Adrenal gland (tissue), 9 donors: ENCODE measurements at regions not wholly inside any gene's neighbourhood (a gene's known extent, or its start where the extent isn't known, plus 50 kb on each side); places are given as distances from the start of the nearest gene placed in this dataset.

ENCODE experiments used
- DNase-seq, 7 donors: peaks; one replicate each; pipeline ENCODE4 v3.0.0-alpha.2; 2019 to 2020
- H3K27ac ChIP-seq, 5 donors: fragments of 200-600 bp; sonication (generic) in 4 of 5; 1 replicate in 3 of 5; 2 replicates in 2 of 5; pipeline versions ENCODE4 v1.5.1 to v1.8.0; 2016 to 2020; ENCODE audit warnings: mild to moderate bottlenecking in 1 of 5
- H3K27me3 ChIP-seq: fragments of 200-600 bp; 2 replicates; pipeline ENCODE4 v1.8.0; 2021
- H3K36me3 ChIP-seq, 2 donors: fragments of 200-600 bp; replicated peaks in 1 of 2; 1 replicate in 1 of 2; 2 replicates in 1 of 2; pipeline versions ENCODE4 v1.5.1 to v1.8.0; 2018 to 2022
- H3K4me1 ChIP-seq, 2 donors: fragments of 200-600 bp; replicated peaks in 1 of 2; 1 replicate in 1 of 2; 2 replicates in 1 of 2; pipeline versions ENCODE4 v1.5.1 to v1.8.0; 2018 to 2021
- H3K4me3 ChIP-seq, 4 donors: fragments of 200-600 bp; sonication (generic) in 3 of 4; one replicate each; pipeline ENCODE4 v1.5.1; 2016 to 2018
- H3K9me3 ChIP-seq, 3 donors: fragments of 200-600 bp; sonication (generic) in 1 of 3; replicated peaks in 1 of 3; 1 replicate in 2 of 3; 2 replicates in 1 of 3; pipeline versions ENCODE4 v1.5.1 to v1.8.0; 2016 to 2021
- POLR2A ChIP-seq, 2 donors: fragments of 450-650 bp; IDR thresholded peaks; one replicate each; pipeline ENCODE4 v1.6.1; 2017; ENCODE audit warnings: antibody characterized with exemption in 2 of 2, mild to moderate bottlenecking in 2 of 2, moderate library complexity in 1 of 2
- WGBS, 4 donors: extraction: QIAGEN DNeasy Blood & Tissue Kit in 2 of 4; methylation state at CpG; one replicate each; pipeline versions ENCODE4 v1.1.5 to v1.1.7; 2013 to 2017; 5-methylcytosine and 5-hydroxymethylcytosine counted together
- intact Hi-C, 2 donors: fragments of 100-400 bp; cut with DNase I; formaldehyde crosslinking; loops; one replicate each; pipeline versions ENCODE4 v1.14.1 to v1.15.0; 2022 to 2023
- small RNA-seq, 2 donors: library from RNA; depleted of rRNA; stranded (forward); fragments of <200 nt; gene quantifications; one replicate each; pipeline ENCODE3, GENCODE V24; 2016
- TF ChIP-seq, protein P1 (sequence below), 6 experiments: fragments of 450-650 bp in 4 of 6; fragments of 200-600 bp in 2 of 6; sonication (generic) in 1 of 6; IDR thresholded peaks; 1 replicate in 5 of 6; 2 replicates in 1 of 6; pipeline versions ENCODE4 v1.5.1 to v1.8.0; 2016 to 2021; ENCODE audit warnings: antibody characterized with exemption in 6 of 6, mild to moderate bottlenecking in 2 of 6, moderate library complexity in 1 of 6
- donor health status: healthy with polysubstance abuse.
- donor health status: Bipolar disorder and iron deficiency.
- donor health status: DM: yes; HTN: yes; CAD: no.
- donor health status: DM: no; HTN: no; CAD: no.
- donor health status: DM: no; HTN: no; CAD: no.

DNA sequence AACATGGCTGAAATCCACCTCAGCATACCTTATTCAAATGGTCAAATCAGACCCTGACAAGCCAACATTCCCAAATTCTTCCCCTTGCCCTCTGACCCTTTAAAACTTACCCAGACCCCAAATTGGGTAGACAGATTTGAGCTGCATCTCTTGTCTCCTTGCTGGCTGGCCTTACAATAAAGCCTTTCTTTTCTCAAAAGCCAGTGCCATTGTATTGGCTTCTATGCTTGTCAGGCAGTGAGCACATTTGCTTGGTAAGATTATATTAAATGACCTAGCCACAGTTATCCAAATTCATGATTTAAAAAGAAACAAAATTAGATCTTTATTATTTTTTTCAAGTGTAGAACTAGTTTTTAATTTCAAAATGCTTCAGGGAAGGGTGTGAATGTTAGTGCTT lies 67.8 kb upstream of the FAM83B start:
- DNase-seq = no peak
- intact Hi-C loops = no loop called here
- no peaks in the 10 kb centered on the region for H3K9me3 ChIP-seq
- no peak for TF ChIP-seq POLR2A (IDR thresholded peaks at IDR 0.05)
- TF ChIP-seq, protein P1, sequence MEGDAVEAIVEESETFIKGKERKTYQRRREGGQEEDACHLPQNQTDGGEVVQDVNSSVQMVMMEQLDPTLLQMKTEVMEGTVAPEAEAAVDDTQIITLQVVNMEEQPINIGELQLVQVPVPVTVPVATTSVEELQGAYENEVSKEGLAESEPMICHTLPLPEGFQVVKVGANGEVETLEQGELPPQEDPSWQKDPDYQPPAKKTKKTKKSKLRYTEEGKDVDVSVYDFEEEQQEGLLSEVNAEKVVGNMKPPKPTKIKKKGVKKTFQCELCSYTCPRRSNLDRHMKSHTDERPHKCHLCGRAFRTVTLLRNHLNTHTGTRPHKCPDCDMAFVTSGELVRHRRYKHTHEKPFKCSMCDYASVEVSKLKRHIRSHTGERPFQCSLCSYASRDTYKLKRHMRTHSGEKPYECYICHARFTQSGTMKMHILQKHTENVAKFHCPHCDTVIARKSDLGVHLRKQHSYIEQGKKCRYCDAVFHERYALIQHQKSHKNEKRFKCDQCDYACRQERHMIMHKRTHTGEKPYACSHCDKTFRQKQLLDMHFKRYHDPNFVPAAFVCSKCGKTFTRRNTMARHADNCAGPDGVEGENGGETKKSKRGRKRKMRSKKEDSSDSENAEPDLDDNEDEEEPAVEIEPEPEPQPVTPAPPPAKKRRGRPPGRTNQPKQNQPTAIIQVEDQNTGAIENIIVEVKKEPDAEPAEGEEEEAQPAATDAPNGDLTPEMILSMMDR (IDR thresholded peaks at IDR 0.05) = no peak
- H3K27ac ChIP-seq = no peak overlapping the region
- no peaks in the 10 kb centered on the region for H3K27me3 ChIP-seq
- H3K4me3 ChIP-seq = no peak overlapping the region
- H3K4me1 ChIP-seq = no peaks in the 10 kb centered on the region
- no peaks in the 10 kb centered on the region for H3K36me3 ChIP-seq

DNA sequence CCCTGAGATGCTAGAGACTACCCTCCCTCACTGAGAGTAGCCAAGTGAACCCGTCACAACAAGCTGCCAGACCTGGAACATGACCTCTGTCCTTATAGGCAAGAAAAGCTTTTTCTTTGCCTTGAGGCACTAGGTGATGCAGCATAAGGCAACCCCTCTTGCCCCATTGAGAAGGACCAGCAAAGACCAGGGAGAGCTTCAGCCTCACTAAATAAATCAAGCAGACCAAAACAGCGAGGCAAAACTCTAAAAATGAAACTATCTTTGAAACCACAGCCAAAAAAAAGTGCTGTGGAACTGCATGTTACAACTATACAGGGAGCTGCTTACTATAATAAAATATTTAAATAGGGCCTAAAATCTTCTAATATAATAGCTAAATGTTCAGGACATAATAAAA lies 62.6 kb upstream of the FAM83B start:
- H3K27ac ChIP-seq = no peak overlapping the region

GRCh38 chr6:54786154-54786553 lies 60.4 kb upstream of the FAM83B start:
- whole genome bisulfite sequencing, 4 donors = 65 to 86% (median 80%) methylated on average over 2 of the region's 2 CpGs
- no peak overlapping the region for H3K4me3 ChIP-seq
- no peaks in the 10 kb centered on the region for H3K36me3 ChIP-seq
- H3K4me1 ChIP-seq = no peaks in the 10 kb centered on the region
- H3K9me3 ChIP-seq = no peaks in the 10 kb centered on the region
- TF ChIP-seq POLR2A (IDR thresholded peaks at IDR 0.05) = no peak
- TF ChIP-seq, protein P1 (IDR thresholded peaks at IDR 0.05) = no peak
- no peaks in the 10 kb centered on the region for H3K27me3 ChIP-seq
- no peak for DNase-seq
- no peak overlapping the region for H3K27ac ChIP-seq
- intact Hi-C loops = no loop called here

More for the DNA sequence above, 62.6 kb upstream of the FAM83B start:
- no peaks in the 10 kb centered on the region for H3K27me3 ChIP-seq
- no peak for DNase-seq
- WGBS, 4 donors = 44 to 80% (median 70%) methylated on average over 2 of the region's 2 CpGs
- intact Hi-C loops = no loop called here
- no peaks in the 10 kb centered on the region for H3K36me3 ChIP-seq
- TF ChIP-seq, protein P1 (IDR thresholded peaks at IDR 0.05) = no peak
- TF ChIP-seq POLR2A (IDR thresholded peaks at IDR 0.05) = no peak
- no peaks in the 10 kb centered on the region for H3K4me1 ChIP-seq
- H3K9me3 ChIP-seq = no peaks in the 10 kb centered on the region
- no peak overlapping the region for H3K4me3 ChIP-seq

GRCh38 chr6:54787825-54788224 lies 58.7 kb upstream of the FAM83B start:
- no peak for DNase-seq
- no peak overlapping the region for H3K27ac ChIP-seq
- H3K4me1 ChIP-seq = no peaks in the 10 kb centered on the region
- no peak for TF ChIP-seq POLR2A (IDR thresholded peaks at IDR 0.05)
- TF ChIP-seq, protein P1 (IDR thresholded peaks at IDR 0.05) = no peak
- no peaks in the 10 kb centered on the region for H3K36me3 ChIP-seq
- H3K4me3 ChIP-seq = no peak overlapping the region
- WGBS, 4 donors = 71 to 84% (median 77%) methylated on average over 1 of the region's 1 CpG
- intact Hi-C loops = no loop called here
- no peaks in the 10 kb centered on the region for H3K27me3 ChIP-seq
- H3K9me3 ChIP-seq = no peaks in the 10 kb centered on the region

Small RNA genes lying in the stretch of these regions (small RNA-seq; reads per million reads assigned to genes)
- 0 reads per million in 2 donors for gene RNU6-1023P
